M059J (cell line): ENCODE measurements at regions not wholly inside any gene's neighbourhood (a gene's known extent, or its start where the extent isn't known, plus 50 kb on each side); places are given as distances from the start of the nearest gene placed in this dataset.
"Not testable (repeated sequence)": the region's sequence is repeated elsewhere in the genome, so short reads cannot be mapped to it uniquely, and the experiment has no call there.

Source experiments
- DNase-seq: peaks from one replicate; pipeline ENCODE4 v3.0.0-alpha.2; 2012; ENCODE audit warnings: low read depth

DNA sequence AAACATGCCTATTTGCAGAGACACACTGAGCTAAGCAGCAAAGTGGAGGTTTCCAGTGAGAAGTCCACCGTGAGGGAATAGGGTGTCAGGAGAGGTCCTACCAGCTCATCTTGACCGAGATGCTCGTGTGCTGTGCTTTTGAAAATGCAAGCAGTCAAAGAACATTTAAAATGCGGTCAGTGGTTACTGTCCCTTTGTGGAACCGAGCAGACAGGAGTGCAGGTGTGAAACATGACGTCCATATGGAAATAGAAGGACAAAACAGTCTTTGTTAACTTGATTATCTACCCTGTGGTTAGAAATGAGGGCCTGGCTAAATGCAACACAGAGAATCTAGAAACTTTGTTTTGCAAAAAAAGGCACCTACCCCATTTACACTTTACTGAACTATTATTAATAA is 473.3 kb downstream of the SPATA31A6 start:
- not testable (repeated sequence) for DNase-seq

DNA sequence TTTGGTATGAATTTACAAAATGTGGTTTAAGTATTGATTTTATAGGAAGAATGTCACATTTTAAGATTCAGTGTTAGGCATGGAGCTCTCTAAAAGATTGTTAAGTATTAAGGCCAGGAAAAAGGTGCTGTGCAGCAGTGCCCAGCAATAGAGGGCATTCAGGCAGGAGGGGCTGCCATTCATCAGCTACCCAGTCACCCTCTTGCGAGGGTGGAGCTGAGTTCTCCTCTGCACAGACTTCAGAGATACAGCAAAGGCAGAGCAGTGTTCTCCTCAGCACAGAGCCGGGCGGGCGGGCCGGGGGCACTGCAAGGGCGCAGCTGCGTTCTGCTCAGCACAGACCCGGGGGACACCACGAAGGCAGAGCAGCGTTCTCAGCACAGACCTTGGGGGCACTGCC is 474.0 kb downstream of the SPATA31A6 start:
- DNase-seq: not testable (repeated sequence)

DNA sequence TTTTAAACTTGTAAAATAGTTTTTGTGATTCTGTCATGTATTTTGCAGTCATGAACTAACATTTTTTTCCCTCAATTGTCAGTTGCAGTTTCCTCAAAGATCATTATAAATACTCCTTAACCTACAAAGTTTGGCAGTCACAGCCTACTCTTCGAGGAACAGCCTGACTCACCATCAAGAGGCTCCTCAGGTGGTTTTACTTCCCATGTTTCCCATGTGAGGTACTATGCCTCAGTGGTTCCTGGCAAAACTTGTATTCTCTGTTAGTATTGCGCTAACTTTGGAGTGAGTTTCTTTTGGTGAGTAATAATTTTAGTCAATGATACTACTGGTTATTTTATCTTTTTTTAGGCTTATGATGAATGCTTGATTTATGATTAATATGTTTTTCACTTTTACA is 513.7 kb downstream of the SPATA31A6 start:
- DNase-seq: not testable (repeated sequence)

DNA sequence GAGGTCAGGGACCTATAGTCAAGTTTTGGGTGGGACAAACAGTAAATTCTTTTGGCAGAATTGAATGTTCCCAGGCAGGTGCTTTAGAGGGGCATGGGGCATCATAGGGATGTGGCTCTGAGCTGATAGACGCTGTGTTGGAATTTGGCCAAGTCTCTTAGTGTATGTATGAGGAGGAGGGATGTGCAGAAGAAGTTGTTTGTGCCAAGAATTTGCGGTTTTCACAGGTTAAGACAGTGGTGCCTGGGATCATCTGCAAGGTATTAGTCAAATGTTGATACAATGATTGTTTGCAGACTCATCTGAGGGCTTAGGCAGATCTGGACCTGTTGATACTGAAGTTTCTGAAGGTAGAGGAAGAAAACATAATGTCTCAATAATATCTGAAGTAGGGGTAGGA is 519.4 kb downstream of the SPATA31A6 start:
- not testable (repeated sequence) for DNase-seq

DNA sequence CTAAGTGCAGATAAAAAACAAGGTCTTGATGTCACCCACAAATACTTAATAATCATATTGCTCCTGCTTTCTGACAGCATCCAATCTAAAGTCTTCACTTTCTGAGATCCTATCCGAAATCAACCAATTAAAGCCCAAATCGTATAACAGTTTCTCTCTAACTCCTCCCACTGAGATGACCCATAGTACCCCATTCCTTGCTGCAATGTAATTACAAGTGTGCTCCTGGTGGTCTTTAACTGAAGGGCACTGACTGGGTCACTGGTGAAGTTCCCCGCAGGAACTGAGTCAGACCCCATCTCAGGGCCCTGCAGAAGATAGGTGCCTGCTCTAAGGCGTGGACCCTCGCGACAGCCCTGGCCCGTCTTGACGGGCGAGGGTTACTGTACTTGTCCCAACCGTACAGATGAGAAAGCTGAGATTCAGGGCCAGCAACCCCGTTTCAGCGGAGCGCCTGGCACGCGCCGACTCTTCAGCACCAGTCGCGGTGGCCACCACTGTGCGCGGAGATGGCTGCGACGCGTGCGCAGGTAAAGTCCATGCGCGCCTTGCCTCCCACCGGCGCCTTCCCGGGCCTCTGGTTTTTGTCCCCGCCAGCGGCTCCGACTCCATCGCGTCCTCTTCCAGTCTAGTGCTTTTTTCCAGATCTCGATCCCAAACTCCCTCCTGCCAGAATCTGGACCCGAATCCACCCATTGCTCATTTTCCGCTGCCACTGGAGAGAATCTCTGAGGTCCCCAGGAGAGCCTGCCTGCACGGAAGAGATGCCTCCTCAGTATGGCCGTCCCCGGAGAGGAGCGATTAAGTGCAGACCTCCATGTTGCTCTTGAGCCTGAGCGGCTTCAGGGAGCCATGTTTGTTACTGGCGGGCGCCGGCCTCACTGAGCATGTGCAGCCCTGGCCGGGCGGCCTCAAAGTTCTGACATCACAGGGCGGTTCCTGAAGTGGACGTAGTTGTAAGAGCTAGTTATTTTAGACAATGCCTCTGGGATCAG is 541.7 kb downstream of the SPATA31A6 start:
- not testable (repeated sequence) for DNase-seq

DNA sequence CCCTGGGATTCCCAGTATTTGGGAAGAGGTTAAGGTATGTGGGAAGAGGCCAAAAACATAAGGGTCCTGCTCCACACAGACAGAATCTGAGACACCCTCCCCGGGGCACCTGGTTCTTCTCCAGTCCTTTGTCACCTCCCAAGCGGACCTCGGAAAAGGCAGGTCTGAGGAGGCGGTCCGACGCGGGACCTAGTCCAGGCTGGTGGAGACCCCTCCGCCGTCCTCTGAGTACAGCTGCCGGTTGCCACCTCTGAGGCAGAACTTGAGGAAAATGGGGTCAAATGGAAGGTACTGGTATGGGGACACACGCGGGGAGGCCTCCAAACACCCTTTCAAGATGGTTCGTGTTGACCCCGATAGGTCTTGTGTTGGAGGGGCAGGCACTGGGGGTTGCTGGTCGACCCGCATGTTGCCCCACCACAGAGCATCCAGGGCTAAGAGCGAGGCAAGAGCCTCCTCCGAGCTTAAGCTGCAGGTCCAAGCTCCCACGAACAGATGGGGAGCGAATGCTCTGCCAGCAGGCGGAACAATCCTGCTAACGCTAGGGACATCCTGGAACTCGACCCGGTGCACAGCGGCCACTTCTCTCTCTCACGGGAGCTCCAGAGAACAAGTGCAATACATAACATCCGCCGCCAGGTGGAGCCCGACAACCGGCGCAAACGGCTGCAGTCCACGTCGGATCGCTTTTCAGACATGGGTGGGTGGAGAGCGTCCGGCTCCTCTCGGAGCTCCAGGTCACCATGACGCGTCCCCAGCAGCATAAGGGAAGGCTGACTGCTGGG is 559.8 kb downstream of the SPATA31A6 start:
- DNase-seq: peak; percentile 54

DNA sequence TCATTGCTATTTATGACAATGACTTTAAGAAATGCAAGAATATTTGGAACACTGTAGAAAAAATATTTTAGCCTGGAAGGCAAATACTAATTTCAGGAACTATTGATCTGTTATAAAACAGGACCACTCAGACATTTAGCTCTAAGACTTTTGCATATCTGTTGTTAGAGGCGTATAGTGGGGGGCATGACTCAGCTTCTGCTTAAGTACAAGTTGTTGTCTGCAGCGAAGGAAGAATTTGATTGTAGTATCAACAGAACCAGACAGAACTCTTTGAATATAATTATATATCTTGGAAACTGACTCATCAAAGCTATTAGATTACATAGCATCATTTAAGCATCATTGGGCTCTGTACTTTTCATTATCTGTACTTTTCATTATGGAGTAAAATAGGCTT is 573.8 kb downstream of the SPATA31A6 start:
- DNase-seq: not testable (repeated sequence)

DNA sequence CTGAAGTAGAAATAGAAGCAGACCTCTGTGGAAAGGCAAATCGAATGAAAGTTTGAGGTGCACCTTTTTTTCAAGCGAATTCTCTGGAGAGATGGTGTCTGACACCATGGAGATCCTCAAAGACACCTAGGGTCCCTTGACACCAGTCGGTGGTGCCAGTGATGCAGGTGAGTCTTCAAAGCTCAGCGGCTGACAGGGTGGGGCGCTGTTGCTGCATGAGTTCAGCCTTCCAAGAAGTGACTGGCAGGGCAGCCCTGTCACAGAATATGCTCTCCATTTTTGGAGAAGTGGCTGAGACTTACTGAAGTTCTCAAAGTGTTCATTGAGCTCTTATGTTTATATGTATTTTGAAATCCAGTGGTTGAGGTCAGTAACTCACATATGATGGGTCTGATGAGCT is 575.9 kb downstream of the SPATA31A6 start:
- DNase-seq: not testable (repeated sequence)

DNA sequence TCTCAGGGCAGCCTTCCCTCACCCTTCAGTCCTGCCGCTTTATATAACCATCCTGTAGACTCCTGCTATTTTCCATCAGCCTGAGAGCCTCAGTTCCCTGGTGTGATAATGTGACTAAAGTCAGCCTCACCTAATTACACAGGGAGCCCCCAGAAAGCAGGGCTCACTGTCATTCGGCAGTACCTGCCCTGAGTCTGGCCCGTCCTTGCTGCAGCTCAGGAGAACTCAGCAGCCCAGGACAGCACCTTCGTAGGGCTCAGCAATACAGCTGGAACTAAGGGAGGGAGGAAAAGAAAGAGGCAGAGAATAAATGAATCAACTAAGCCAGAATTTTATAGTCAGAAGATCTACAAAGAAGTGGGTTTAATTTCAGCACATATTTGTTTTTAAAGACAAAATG is 598.7 kb downstream of the SPATA31A6 start:
- not testable (repeated sequence) for DNase-seq

DNA sequence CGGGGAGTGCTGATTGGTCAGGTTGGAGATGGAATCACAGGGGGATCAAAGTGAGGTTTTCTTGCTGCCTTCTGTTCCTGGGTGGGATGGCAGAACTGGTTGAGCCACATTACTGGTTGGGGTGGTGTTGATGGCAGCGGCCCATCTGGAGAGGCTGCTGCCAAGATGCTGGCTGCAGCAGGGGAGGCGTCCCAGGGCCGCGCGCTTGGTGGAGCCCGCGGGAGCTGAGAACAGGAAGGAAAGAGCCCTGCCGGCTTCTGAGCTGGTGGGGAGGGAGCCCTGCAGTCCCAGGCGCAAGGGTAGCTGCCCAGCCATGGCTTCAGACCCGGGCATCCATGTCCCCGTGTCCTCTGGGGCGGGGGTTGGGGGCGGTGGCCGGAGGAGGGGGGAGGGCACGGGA is 609.3 kb downstream of the SPATA31A6 start:
- DNase-seq: not testable (repeated sequence)

DNA sequence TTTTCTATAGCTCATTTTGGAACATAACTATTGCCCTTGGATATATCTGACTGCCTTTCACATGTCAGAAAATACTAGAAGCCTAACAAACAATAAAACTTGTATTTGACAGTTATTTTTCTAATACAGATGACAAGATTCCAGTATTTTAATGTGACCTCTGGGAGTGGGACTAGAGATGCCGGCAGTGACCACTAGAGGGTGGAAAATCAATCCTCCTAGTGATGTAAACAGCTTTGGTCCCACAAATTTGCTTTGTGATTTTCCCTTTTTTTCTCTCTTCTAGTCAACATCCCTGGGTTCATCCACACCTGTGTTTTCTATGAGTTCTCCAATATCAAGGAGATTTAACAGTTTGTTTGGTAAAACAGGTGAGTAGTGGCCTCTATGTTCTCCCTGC is 615.1 kb downstream of the SPATA31A6 start:
- DNase-seq: not testable (repeated sequence)

DNA sequence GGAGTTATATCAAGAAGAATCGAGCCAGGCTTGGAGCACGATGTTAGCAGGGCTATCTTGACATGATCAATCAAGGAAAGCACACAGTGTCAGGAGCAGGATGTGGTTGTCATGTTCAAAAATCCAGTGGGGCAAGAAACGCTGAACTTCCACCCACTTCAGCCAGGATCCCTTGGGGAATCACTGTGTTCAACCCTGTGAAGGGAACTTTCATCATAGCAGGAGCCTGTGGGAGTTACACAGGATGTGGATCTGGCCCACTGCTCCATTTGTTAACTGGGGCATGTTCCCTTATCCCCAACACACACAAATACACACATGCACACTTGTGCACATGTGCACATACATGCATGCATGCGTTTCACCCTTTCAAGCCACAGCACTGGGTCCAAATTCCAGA is 619.3 kb downstream of the SPATA31A6 start:
- not testable (repeated sequence) for DNase-seq

DNA sequence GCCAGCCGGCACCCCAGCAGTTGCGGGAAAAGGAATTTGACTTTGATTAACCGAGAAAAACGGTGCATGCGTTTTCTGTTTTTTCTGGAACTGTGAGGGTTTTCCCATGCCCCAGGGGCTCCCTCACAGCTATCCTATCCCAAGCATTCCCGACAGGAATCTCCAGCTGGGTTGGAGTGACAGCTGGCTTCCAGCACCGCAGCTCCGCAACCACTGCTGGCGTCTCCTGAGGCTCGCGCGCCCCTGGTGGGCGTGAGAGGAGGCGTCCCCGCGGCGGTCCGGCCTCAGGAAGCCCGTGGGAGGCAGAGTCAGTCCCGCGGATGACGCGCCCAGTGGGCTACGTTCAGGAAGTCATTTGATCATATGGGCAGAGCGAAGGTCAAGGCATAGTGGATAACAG is 623.2 kb downstream of the SPATA31A6 start:
- DNase-seq: not testable (repeated sequence)

DNA sequence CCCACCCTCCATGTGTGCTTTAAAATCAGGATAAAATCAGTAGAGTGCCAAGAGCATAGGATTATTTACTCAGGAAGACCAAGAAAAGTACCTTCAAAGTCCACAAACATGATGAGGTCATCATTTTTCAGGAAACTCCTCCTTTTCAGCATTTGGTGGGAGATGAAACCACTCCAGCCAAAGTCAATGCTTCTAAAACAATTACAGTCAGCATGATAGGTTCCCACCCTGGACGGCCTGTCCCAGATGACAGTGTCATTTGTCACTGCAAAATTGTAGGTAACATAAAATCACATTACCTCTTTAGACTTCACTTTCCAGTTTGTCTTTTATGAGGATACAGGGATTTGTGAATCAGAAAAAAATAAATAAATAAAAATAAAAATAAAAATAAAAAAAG is 638.0 kb downstream of the SPATA31A6 start:
- not testable (repeated sequence) for DNase-seq

DNA sequence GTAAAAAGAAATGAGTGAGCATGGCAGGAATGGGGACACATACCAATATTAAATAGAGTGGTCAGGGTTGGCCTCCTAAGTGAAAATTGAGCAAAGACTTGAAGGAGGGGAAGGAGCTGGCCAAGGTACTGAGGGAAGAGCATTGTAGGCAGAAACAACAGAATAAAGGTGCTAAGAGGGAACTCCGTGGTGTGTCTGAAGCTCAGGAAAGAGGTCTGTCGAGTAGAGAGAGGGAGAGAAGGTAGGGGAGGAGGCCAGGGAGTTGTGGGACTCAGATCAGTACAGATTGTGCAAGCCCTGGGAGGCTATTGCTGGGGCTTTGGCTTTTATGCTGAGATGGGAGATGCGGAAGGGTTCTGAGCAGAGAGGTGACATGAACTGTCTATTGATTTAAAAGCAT is 664.7 kb downstream of the SPATA31A6 start:
- not testable (repeated sequence) for DNase-seq

DNA sequence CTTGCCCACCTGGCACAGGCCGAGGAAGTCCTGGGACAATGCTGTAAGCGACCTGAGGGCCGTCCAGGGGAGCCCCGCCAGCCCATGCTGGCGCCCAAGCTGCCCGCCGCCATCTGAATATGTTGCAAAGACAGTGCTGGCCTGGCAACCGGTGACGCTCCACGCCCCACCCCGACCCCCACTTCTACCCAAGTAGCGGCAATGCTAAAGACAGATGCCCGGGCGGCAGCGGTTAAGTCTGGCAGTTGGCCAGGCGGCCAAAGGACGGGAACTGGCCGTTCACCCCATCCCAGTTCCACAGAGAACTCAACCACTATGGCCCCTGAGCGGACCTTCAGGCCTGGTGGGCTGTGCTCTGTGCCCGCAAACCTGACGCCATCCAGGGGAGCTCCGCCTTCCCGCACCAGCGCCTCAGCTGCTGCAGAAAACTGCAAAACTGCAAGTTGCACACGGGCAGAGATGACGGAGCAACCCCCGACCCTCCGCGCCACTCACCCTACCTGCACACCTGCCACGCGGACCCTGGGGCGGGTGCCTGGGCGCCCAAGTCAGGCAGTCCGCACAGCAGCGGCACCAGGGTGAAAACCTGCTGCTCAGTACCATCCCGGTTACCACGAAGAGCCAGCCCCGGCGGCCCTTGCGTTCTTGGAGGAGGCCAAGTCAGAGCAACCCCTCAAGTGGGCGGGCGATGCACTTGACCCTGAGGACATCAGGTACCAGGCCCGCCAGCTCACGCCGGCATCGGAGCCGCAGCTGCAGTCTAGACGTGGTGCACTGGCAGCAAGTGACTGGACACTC is 667.6 kb downstream of the SPATA31A6 start:
- not testable (repeated sequence) for DNase-seq

DNA sequence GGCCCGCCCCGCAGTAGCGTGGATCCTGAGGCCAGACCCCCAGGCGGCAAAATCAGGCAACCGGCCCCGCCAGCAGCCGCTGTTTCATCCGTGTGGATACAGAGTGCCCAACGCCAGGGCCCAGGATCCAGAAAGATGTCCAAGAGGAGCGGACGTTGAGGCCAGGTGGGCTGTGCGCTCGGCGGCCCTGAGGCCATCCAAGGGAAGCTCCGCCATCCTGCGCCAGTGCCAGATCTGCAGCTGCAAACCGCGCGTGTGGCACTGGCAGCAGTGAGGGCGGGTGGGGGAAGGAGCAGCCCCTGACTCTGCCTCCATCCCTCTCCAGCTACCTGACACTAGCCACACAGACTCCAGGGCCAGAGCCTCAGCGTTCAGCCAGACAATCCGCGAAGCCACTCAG is 668.2 kb downstream of the SPATA31A6 start:
- not testable (repeated sequence) for DNase-seq

DNA sequence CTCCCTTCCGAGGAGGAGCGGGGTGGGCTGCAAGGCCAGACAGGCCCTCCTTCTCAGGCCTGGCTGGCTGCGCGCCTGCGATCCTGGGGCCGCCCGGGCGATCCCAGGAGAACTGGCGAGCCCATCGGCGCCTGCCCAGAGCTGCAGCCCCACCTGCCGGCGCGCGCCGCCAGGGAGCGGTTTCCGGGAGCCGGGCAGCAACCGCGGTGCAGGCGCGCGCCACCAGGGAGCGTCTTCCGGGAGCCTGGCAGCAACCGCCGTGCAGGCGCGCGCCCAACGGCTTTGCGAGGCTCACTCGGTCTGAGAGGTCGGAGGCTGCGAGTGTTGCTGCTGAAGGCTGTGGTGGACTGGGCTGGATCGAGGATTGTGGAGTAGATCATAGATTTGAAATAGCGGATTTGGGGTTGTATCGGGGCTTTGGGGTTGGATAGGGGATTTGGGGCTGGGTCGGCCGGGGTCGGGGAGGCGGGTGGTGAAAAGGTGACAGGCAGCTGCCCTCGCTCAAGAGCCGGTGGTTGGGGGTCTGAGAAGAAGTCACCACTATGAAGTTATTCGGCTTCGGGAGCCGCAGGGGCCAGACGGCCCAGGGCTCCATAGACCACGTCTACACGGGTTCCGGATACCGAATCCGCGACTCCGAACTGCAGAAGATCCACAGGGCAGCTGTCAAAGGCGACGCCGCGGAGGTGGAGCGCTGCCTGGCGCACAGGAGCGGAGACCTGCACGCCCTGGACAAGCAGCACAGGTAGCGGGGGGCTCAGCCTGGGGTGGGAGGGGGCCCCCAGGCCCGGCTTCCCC is 668.9 kb downstream of the SPATA31A6 start:
- not testable (repeated sequence) for DNase-seq

DNA sequence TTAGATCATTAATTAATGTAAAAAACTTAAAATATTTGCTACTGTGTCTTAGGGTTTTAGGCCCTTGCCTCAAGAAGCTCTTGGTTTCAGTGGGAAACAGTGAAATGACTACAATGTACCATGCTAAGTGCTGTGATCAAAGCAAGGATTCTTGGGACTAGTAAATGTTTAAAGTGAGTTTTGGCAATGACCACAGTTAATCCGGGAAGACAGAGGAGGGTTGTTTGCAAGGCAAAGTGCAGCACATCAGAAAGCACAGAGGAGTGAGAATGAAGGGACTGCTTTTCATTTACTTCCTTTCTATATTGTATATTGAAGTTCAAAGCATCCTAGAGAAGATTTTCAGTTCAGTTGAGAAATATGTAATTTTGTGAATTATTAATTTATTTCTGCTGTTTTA is 676.7 kb downstream of the SPATA31A6 start:
- DNase-seq: not testable (repeated sequence)

DNA sequence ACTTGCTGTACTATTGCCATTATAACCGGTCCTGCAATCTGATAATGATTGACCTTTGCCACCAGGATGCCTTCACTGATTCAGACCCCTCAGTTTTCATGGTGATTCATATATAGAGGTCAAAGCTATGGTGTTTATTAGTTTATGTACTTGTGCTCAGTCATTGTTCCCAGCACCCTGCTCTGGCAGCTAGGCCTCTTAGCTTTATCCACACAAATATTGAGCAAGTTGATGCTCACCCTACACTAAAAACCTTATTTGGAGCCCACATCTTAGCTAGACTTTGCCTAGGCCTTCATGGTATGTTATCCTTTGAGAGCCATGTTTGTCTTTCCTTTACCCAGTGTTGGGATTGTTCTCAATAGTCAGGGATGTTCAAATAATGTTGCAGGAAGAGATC is 679.0 kb downstream of the SPATA31A6 start:
- not testable (repeated sequence) for DNase-seq
